ENCODE measurements at regions not wholly inside any gene's neighbourhood (a gene's known extent, or its start where the extent isn't known, plus 50 kb on each side); places are given as distances from the start of the nearest gene placed in this dataset. TPM values are rescaled to one million over a fixed set of nuclear protein-coding genes. Genes with fewer than 3 reads are reported as not detected.

DNA sequence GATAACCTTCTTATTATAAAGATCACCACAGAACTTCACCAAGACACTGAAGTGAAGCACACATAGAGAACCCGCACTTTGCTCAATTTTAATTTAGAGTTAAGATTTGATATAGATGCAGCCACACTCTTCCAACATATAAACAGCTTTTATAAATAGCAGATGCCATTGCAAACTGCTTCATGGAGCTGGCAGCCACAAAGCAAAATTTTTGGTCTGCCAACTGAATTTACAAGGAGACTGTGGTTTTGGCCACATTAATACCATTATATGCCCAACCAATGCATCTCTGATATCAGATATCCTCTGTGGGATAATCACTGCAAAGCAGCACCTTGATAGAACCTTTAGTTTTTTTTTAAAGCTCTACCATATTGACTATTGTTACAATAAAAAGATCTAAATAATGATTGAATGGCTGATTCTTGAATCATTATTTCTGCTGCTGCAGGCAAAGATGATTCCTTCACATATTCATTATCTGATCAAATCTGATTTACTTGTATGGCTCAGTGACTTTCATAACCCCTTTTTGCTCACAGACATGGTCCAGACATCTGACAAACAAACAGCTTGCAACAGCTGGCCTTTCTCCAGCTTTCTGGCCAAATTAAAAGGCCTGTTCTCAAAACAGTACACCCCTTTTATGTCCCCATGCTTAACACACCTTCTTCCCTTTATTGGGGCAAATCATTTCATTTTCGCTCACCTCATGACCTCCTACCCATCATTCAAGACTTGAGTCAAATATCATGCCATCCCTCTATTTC lies 88.4 kb downstream of the METTL4 start:
- no peaks in the 10 kb centered on the region for H3K9me3 ChIP-seq (replicated peaks in 1 of 2; ENCODE audit: control insufficient read depth in 2 of 2, insufficient read depth in 1 of 2, low read depth in 1 of 2, low read length in 2 of 2)
- no peak overlapping the region for H3K18ac ChIP-seq (ENCODE audit: low read length)
- no peak overlapping the region for H3K14ac ChIP-seq (ENCODE audit: low read length)
- no peak overlapping the region for H2BK5ac ChIP-seq (ENCODE audit: low read length)
- H2BK15ac ChIP-seq (ENCODE audit: low read length) = no peak overlapping the region
- H2AFZ ChIP-seq (ENCODE audit: low read length) = no peak overlapping the region
- H3K79me1 ChIP-seq (ENCODE audit: low read depth, low read length) = no peaks in the 10 kb centered on the region
- no peak overlapping the region for H3K4me2 ChIP-seq (ENCODE audit: insufficient read depth, low read length, poor library complexity, severe bottlenecking)
- H3K4me3 ChIP-seq (ENCODE audit: low read length in 2 of 2) = no peak overlapping the region
- H3K27me3 ChIP-seq (ENCODE audit: control insufficient read depth in 3 of 3, insufficient read depth in 3 of 3, low read depth in 1 of 3, low read length in 3 of 3) = no peaks in the 10 kb centered on the region
- no CpG with 5 or more reads among the region's 2 CpGs for WGBS, 2 donors (ENCODE audit: extremely low coverage in 2 of 2, insufficient read length in 2 of 2, insufficient replicate concordance in 1 of 2)
- H2BK12ac ChIP-seq (ENCODE audit: low read length) = no peak overlapping the region
- no peak overlapping the region for H4K91ac ChIP-seq (ENCODE audit: low read depth, low read length, poor library complexity)
- no peaks in the 10 kb centered on the region for H3K4me1 ChIP-seq (ENCODE audit: control insufficient read depth in 2 of 2, insufficient read depth in 1 of 2, low read depth in 1 of 2, low read length in 2 of 2)
- no peaks in the 10 kb centered on the region for H3K36me3 ChIP-seq (replicated peaks in 1 of 2; ENCODE audit: control insufficient read depth in 2 of 2, insufficient read depth in 2 of 2, low read length in 2 of 2)
- no peak overlapping the region for H3K27ac ChIP-seq (replicated peaks; ENCODE audit: low read length)
- H3K23ac ChIP-seq (ENCODE audit: low read depth, low read length, poor library complexity) = no peak overlapping the region
- no peak overlapping the region for H2AK5ac ChIP-seq (ENCODE audit: low read depth, low read length)
- H3K4ac ChIP-seq (ENCODE audit: low read length) = no peak overlapping the region
- DNase-seq (ENCODE audit: low spot score) = no peak
- no peak overlapping the region for H2BK120ac ChIP-seq (ENCODE audit: low read depth, low read length)
- H3K9ac ChIP-seq (ENCODE audit: low read depth, low read length, poor library complexity) = no peak overlapping the region
- no peak overlapping the region for H4K8ac ChIP-seq (ENCODE audit: low read depth, low read length)

DNA sequence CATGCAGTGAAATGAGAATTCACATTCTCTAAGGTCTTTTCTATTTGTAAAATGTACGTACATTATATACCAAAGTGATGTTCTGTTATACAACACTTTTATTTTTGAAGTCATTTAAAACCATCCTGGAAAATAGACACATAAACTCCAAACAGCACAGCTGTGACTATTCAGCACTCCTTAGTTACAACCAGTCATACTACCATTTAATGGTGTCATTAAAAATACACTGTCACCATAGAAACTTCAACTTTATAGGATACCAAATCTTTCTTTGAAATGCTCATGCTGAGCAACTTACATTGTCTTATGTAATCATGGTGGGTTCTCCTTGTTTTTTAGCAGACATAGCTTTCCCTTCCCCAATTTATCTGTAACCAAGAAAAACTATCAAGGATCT lies 85.3 kb downstream of the METTL4 start:
- WGBS, 2 donors (ENCODE audit: extremely low coverage in 2 of 2, insufficient read length in 2 of 2, insufficient replicate concordance in 1 of 2) = no CpG with 5 or more reads among the region's 1 CpG
- H3K14ac ChIP-seq (ENCODE audit: low read length) = no peak overlapping the region
- H2AFZ ChIP-seq (ENCODE audit: low read length) = no peak overlapping the region
- no peak overlapping the region for H2AK5ac ChIP-seq (ENCODE audit: low read depth, low read length)
- no peaks in the 10 kb centered on the region for H3K27me3 ChIP-seq (ENCODE audit: control insufficient read depth in 3 of 3, insufficient read depth in 3 of 3, low read depth in 1 of 3, low read length in 3 of 3)
- no peaks in the 10 kb centered on the region for H3K4me1 ChIP-seq (ENCODE audit: control insufficient read depth in 2 of 2, insufficient read depth in 1 of 2, low read depth in 1 of 2, low read length in 2 of 2)
- no peak overlapping the region for H2BK12ac ChIP-seq (ENCODE audit: low read length)
- no peaks in the 10 kb centered on the region for H3K36me3 ChIP-seq (replicated peaks in 1 of 2; ENCODE audit: control insufficient read depth in 2 of 2, insufficient read depth in 2 of 2, low read length in 2 of 2)
- H4K8ac ChIP-seq (ENCODE audit: low read depth, low read length) = no peak overlapping the region
- H3K9me3 ChIP-seq (replicated peaks in 1 of 2; ENCODE audit: control insufficient read depth in 2 of 2, insufficient read depth in 1 of 2, low read depth in 1 of 2, low read length in 2 of 2) = no peaks in the 10 kb centered on the region
- no peak overlapping the region for H2BK15ac ChIP-seq (ENCODE audit: low read length)
- no peak overlapping the region for H2BK120ac ChIP-seq (ENCODE audit: low read depth, low read length)
- no peak for DNase-seq (ENCODE audit: low spot score)
- no peak overlapping the region for H2BK5ac ChIP-seq (ENCODE audit: low read length)
- no peak overlapping the region for H3K4me3 ChIP-seq (ENCODE audit: low read length in 2 of 2)
- no peak overlapping the region for H3K9ac ChIP-seq (ENCODE audit: low read depth, low read length, poor library complexity)
- no peak overlapping the region for H3K23ac ChIP-seq (ENCODE audit: low read depth, low read length, poor library complexity)
- no peak overlapping the region for H3K27ac ChIP-seq (replicated peaks; ENCODE audit: low read length)
- H4K91ac ChIP-seq (ENCODE audit: low read depth, low read length, poor library complexity) = no peak overlapping the region
- H3K79me1 ChIP-seq (ENCODE audit: low read depth, low read length) = no peaks in the 10 kb centered on the region
- no peak overlapping the region for H3K4ac ChIP-seq (ENCODE audit: low read length)
- H3K4me2 ChIP-seq (ENCODE audit: insufficient read depth, low read length, poor library complexity, severe bottlenecking) = no peak overlapping the region
- H3K18ac ChIP-seq (ENCODE audit: low read length) = no peak overlapping the region

DNA sequence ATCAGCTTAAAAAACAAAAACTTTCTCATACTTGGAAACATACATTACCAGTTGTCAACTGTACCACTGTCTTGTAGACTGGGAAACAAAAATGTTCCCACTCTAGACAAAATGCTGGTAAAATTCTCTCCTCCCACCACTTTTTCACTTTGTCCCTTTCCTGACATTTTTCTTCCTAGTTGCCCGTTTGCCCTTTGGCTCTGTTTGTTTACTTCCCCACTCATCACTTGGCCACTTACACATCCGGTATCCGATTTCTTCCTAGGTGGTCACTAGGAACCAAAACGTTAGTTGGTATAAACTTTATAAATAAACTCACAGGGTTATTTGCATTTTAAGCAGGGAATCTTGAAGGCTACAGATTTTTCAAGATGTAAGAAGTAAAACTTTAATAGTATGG lies 84.9 kb downstream of the METTL4 start:
- Histone ChIP-seq H3K27me3 (ENCODE audit: control insufficient read depth in 3 of 3, insufficient read depth in 3 of 3, low read depth in 1 of 3, low read length in 3 of 3) (no peaks in the 10 kb centered on the region), H3K23ac (ENCODE audit: low read depth, low read length, poor library complexity) (no peak overlapping the region), H2BK15ac (ENCODE audit: low read length) (no peak overlapping the region), H3K4me3 (ENCODE audit: low read length in 2 of 2) (no peak overlapping the region), H3K4ac (ENCODE audit: low read length) (no peak overlapping the region), H2AK5ac (ENCODE audit: low read depth, low read length) (no peak overlapping the region), H4K91ac (ENCODE audit: low read depth, low read length, poor library complexity) (no peak overlapping the region), H2BK120ac (ENCODE audit: low read depth, low read length) (no peak overlapping the region), H2AFZ (ENCODE audit: low read length) (no peak overlapping the region), H2BK12ac (ENCODE audit: low read length) (no peak overlapping the region), H3K79me1 (ENCODE audit: low read depth, low read length) (no peaks in the 10 kb centered on the region), H3K4me2 (ENCODE audit: insufficient read depth, low read length, poor library complexity, severe bottlenecking) (no peak overlapping the region), H3K9me3 (replicated peaks in 1 of 2; ENCODE audit: control insufficient read depth in 2 of 2, insufficient read depth in 1 of 2, low read depth in 1 of 2, low read length in 2 of 2) (no peaks in the 10 kb centered on the region), H3K4me1 (ENCODE audit: control insufficient read depth in 2 of 2, insufficient read depth in 1 of 2, low read depth in 1 of 2, low read length in 2 of 2) (no peaks in the 10 kb centered on the region), H3K9ac (ENCODE audit: low read depth, low read length, poor library complexity) (no peak overlapping the region), H4K8ac (ENCODE audit: low read depth, low read length) (no peak overlapping the region), H2BK5ac (ENCODE audit: low read length) (no peak overlapping the region), H3K36me3 (replicated peaks in 1 of 2; ENCODE audit: control insufficient read depth in 2 of 2, insufficient read depth in 2 of 2, low read length in 2 of 2) (no peaks in the 10 kb centered on the region), H3K18ac (ENCODE audit: low read length) (no peak overlapping the region), H3K14ac (ENCODE audit: low read length) (no peak overlapping the region), H3K27ac (replicated peaks; ENCODE audit: low read length) (no peak overlapping the region)
- no CpG with 5 or more reads among the region's 4 CpGs for WGBS, 2 donors (ENCODE audit: extremely low coverage in 2 of 2, insufficient read length in 2 of 2, insufficient replicate concordance in 1 of 2)
- no peak for DNase-seq (ENCODE audit: low spot score)

Small RNA genes lying in the stretch of these regions (small RNA-seq; reads per million reads assigned to genes)
- gene AP005119.1 (ENCODE audit: insufficient read depth) (not detected), gene COX6CP3 (ENCODE audit: insufficient read depth) (not detected), gene RN7SKP72 (ENCODE audit: insufficient read depth) (not detected)
